HK-2 (cell line): ENCODE measurements at regions not wholly inside any gene's neighbourhood (a gene's known extent, or its start where the extent isn't known, plus 50 kb on each side); places are given as distances from the start of the nearest gene placed in this dataset.
"Not testable (repeated sequence)": the region's sequence is repeated elsewhere in the genome, so short reads cannot be mapped to it uniquely, and the experiment has no call there.

Experiments used
- DNase-seq: peaks from one replicate; pipeline ENCODE4 v3.0.0-alpha.2; 2018; ENCODE audit not compliant: unreplicated experiment

- no peak for DNase-seq
These were observed 145.4 kb upstream of the PROK2 start for GRCh38 chr3:71930056-71930991.

GRCh38 chr3:71928212-71928611 is 143.3 kb upstream of the PROK2 start:
- no peak for DNase-seq

DNA sequence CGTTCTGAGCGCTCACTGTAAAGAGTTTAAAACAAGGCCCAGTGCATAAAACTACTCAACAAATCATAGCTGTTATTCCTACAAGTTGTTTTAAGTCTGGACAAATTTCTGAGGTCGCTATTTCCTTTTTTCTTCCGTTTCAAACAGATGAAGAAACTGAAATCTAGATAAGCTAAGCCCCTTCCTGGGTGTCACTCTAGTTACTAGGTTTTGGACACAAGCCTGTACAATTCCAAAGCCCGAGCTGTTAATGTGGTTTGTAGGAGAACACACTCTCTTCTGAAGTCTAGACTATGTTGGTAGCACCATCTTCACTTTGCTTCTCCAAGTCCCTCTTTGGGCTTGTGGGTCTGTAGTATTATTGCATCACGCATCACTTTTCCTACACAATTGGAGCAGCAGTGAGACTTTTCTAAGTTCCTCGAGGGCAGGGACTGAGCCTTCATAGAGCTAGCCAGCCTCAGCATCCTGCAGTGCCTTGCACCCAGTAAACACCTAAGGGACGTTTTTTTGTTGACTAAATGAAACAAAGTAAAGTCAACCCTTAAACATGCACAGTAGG is 142.6 kb upstream of the PROK2 start:
- DNase-seq, result no peak

GRCh38 chr3:71926616-71927015 is 141.7 kb upstream of the PROK2 start:
- no peak for DNase-seq

DNA sequence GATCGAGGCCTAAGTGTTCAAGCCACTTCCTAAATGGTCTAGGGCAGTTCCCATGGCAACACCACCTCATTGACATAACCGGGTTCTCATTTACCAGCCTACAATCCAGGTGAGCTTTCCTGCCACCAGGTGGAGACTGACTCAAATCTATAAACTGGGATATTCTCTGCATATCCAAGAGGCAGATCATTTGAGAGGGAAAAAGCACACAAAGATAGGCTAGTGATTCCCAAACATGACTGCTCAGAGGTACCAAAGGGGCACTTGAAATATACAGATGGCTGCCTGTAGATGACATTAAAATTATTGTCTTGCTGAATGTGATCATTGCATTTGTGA is 141.3 kb upstream of the PROK2 start:
- DNase-seq, result peak; percentile 8

DNA sequence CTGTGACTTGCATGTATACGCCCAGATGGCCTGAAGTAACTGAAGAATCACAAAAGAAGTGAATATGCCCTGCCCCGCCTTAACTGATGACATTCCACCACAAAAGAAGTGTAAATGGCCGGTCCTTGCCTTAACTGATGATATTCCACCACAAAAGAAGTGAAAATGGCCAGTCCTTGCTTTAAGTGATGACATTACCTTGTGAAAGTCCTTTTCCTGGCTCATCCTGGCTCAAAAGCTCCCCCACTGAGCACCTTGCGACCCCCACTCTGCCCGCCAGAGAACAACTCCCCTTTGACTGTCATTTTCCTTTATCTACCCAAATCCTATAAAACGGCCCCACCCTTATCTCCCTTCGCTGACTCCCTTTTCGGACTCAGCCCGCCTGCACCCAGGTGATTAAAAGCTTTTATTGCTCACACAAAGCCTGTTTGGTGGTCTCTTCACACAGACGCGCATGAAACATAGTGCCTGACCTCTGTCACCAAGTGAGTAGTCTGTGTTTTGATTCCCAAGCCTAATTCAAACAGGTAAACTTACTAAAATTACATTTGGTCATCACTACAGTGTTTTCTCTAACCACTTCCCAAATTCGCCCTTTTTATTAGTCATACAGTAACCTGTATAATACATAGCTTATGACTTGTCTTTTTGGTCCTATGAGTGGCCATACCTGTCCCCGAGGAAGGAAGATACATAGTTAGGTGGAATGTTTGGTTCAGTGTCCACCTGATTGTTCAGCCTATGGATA is 140.7 kb upstream of the PROK2 start:
- not testable (repeated sequence) for DNase-seq

GRCh38 chr3:71924721-71925120 is 139.8 kb upstream of the PROK2 start:
- DNase-seq, result no peak

GRCh38 chr3:71921036-71921435 is 136.1 kb upstream of the PROK2 start:
- no peak for DNase-seq

DNA sequence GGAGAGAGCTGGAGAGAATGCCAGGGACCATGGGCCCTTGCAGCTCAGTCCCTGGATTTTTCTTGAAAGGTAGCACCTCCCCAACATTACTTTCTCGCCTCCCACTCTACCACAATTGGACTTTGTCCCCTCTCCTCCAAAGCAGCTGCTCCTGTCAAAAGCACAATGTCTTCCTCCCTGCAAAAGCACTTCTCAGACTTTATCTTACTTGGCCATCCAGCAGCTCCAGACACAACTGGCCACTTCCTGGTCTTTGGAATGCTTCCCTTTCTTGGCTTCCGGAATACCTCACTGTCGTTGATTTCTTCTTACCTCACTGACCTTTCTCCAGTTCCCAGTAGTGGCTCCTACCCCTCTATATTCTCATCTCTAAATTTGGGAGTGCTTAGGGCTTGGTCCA is 134.6 kb upstream of the PROK2 start:
- no peak for DNase-seq

DNA sequence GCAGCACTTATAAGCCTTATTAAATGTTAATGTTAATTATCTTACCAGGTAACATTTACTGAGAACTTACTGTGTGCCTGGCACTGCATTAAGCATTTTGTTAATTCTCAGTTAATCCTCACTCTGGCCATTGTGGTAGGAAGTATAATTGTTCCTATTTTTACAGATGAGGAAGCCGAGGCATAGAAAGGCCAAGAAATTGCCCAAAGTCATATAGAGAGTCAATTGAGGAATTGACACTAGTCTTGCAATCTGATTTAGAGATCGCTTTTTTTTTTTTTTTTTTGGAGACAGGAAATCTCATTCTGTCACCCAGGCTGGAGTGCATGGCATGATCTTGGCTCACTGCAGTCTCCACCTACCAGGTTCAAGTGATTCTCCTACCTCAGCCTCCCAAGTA is 132.6 kb upstream of the PROK2 start:
- no peak for DNase-seq

- DNase-seq, result no peak
These were observed 131.9 kb upstream of the PROK2 start for GRCh38 chr3:71916747-71917369.

DNA sequence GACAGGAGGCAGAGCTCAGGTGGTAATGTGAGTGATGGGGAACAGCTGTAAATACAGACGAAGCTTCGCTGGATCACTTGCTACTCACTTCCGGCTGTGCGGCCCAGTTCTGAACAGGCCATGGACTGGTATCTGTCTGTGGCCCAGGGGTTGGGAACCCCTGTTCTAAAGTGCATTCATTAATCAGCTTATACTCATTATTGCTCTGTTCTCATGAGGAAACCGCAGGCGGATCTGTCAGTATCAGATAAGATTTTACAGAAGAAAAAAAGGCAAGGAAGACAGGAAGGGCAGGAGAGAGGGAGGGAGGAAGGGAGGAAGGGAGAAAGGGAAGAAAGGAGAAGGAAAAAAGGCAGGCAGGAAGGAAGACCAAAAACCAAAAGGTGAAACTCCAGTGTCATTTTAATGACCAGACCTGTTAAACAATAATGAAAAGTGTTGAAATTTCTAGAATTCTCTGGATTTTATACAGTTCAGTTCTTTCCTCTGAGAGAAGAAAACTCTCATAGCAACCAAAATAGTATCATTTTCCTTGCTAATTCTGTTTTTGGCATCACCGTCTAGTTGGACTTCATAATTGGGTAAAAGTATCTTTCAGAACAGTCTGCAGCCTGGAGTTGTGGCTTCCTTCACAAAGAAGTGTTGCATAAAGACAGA is 128.0 kb upstream of the PROK2 start:
- no peak for DNase-seq

GRCh38 chr3:71910108-71910507 is 125.2 kb upstream of the PROK2 start:
- no peak for DNase-seq

DNA sequence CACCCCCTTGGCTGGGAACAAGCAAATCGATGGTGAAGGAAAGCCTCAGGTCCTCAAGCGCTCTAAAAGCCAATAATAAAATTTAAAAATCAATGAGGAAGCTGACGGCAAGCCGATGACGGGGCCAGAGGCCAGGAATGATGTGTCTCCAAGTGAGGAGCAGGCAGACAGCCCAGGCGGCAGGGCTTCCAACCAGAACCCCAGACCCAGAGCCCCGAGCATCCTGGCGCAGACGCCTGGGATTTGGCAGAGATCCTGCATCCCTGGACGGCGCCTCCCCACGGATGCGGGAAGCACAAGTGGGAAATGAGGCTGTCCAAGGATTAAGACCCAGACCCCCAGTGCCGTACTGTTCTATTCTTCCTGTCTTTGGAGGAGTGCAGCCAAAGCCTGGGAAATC is 123.0 kb upstream of the PROK2 start:
- DNase-seq, result no peak

DNA sequence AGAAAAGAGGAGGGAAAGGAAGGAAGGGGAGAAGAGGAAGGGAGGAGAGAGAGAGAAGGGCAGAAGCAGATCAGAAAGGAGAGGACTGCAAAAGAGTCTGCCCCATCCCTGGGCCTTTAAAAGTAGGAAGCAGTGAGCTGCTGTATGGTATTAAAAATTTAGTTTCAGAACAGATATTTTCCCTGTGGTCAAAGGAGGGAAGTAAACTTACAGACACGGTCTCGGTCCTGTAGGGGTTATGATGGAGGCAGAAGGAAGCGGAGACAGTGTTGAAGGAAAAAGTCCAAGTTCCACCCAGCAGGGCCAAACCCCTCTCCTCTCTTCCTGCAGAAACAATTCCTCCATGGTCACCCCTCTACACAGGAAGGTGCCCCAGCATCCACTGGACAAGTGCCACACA is 122.0 kb upstream of the PROK2 start:
- DNase-seq, result no peak

DNA sequence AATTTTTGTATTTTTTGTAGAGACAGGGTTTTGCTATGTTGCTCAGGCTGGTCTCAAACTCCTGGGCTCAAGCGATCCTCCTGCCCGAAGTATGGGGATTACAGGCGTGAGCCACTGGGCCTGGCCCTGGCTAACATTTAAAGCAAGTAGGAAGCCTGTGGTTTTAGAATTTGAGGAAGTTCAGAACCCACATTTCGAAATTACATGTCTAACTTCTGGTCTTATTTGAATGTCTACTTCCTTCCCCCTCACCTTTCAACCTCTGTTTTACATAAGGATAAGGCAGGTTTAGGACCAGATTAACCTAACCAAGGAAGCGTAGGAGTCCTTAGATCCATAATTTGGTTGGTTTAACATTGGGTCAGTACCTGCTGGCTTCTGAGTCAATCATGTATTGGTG is 120.5 kb upstream of the PROK2 start:
- no peak for DNase-seq

DNA sequence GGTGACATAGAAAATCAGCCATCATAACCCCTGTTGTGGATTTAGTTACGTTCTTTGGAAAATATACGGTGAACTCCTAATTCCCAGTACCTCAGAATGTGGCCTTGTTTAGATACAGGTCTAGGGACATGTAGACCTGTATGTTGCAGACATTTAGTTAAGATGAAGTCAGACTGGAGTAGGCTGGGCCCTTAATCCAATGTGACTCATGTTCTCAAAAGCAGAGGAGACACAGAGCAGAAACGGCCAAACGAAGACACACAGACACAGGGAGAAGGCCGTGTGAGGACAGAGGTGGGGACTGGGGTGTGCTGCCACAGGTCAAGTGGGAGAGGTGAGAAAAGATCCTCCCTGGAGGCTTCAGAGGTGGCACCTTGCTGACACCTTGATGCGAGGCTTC is 119.0 kb upstream of the PROK2 start:
- DNase-seq, result no peak

DNA sequence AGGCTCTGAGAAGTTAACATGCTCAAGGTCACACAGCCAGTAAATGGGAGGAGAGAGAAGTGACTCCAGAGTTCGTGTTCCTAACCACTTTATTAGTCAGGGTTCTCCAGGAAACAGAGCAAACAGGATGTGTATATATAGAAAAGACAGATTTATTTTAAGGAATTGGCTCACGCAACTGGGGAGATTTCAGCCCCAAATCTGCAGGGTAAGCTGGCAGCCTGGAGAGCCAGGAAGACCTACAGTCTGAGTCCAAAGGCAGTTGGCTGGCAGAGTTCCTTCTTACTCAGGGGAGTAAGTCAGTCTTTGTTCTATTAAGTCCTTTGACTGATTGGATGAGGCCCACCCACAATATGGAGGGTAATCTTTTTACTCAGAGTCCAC is 118.2 kb upstream of the PROK2 start:
- DNase-seq, result no peak

DNA sequence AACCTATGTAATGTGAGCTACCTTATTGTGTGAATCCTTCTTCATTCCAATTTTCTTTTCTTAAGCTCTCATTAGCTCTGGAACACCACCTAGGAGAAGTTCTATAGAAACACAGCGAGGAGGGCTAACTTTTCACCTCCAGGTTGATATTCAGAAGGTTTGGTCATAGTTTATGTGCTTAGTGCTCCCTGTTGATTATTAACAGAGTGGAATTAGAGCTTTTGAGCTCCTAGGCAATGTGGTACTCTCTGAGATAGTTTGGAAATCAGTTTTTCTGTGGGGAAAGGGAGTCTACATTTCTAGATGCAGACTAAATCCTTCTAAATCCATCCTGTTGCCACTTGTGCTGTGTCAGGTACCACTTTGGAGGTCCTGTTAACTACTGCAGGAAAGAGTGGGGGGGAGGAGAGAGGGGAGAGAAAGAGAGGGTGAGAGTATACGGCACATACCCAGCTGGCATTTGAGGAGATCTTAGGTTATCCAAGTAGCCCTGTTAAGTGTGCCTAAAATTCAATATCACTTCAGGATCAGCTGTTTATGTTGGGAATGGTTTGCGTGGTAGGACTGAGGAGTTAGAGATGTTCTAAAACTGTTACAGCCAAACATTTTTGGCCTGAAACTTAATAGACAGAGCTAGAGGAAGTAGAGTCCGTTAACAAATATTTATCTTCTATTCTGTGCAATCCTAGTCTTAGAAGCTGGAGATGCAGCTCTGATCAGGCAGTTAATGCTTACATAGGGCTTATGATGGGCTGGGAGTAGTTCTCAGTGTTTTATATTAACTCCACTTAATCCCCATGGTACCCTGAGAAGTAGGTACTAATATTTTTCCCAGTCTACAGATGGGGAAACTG is 117.5 kb upstream of the PROK2 start:
- no peak for DNase-seq

GRCh38 chr3:71901645-71902044 is 116.7 kb upstream of the PROK2 start:
- no peak for DNase-seq

DNA sequence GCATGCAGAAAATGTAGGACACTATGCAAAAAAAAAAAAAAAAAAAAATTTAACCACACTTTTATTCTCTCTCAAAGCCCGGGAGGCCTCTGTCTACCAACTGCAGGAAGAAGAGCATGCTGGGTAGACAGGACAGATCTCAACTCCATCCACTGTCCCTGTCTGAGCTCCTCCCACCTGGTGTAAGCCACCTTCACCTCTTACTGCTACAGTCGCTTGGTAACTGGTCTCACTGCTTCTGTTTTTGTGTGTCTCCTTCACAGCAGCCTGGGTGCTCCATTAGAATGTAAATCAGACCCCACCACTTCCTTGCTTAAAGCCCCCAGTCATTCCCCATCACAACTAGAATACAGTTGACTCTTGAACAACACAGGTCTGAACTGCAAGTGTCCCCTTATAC is 115.1 kb upstream of the PROK2 start:
- DNase-seq, result no peak
